HG02610 (cell line): ENCODE measurements at regions not wholly inside any gene's neighbourhood (a gene's known extent, or its start where the extent isn't known, plus 50 kb on each side); places are given as distances from the start of the nearest gene placed in this dataset.

Source experiments
- ATAC-seq: cut with Tn5 transposase; IDR thresholded peaks from one replicate; pipeline ENCODE4 v1.9.1; 2021; ENCODE audit warnings: mild to moderate bottlenecking, moderate library complexity; ENCODE audit not compliant: unreplicated experiment

GRCh38 chr15:95295896-95296625 lies 1034.4 kb upstream of the NR2F2 start:
- no peak for ATAC-seq

DNA sequence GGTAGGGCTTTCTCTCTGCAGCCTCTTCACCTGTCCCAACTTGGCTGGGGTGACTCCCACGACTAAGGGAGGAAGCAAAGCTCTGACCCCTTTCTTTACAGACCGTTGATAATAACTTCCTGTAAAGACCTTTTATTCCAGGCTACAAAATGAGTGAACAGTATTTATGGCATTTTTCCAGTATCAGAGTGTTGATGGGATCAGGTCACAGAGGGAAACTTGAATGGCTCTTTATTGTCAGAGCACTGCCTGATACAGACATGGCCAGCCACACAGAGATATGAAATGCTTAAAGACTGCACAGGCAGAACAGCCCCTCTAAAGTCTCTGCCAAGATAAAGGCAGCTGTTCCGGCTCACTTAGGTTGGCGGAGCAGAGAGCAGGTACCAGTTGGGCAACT lies 1033.9 kb upstream of the NR2F2 start:
- no peak for ATAC-seq

DNA sequence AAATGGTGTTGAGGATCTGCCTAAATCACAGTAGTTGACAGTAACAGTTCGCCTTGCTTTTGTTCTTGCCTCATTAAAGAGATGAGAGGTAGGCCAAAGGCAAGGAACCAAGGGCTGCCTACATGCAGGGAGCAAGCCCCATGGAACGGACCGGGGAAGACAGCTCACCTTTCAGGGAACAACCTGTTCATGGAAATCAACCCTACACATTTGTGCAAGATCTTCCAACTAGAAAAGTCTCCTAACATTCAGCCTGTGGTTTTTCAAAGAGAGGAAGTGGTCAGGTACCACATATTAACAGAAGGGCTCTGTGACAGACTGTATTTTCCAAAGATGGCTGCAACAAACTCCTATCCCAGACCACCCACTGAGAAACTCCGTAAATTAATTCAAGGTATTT lies 1031.8 kb upstream of the NR2F2 start:
- ATAC-seq, result no peak

GRCh38 chr15:95300958-95301357 lies 1029.5 kb upstream of the NR2F2 start:
- no peak for ATAC-seq

DNA sequence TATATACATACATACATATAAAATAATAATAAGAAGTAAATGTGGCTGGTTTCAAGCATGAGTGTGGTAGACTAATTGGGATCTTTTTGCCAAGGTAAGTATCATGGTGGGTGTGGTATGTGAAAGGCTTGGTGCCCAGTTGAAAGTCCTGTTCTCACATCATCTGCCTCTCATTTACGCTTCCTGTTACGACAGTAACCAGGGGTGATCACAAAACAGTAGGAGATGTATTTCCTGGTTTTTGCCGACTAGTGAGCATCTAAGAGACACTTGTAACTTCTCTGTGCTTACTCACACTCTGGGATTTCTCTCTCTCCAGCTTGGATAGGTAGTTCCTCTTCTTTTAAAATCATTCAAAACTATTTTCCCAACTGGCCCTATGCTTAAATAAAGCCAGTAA lies 1028.3 kb upstream of the NR2F2 start:
- no peak for ATAC-seq

DNA sequence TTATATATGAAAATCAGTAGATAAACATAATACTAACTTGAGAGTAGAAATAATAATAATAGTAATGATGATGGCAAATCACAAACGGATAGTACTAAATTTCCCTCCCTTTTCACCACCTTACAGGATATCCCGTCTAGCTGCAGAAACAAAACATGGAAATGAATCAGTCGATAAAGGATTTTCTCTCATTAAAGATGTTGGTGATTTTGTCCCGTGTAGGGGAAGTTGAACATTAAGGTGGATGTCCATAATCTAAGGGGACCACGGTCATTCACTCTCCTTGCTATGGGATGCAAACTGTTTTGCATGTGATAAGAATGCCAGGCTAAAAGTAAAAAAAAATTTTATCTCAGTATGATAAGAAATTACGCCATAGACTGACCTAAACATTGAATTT lies 1027.7 kb upstream of the NR2F2 start:
- ATAC-seq, result no peak

DNA sequence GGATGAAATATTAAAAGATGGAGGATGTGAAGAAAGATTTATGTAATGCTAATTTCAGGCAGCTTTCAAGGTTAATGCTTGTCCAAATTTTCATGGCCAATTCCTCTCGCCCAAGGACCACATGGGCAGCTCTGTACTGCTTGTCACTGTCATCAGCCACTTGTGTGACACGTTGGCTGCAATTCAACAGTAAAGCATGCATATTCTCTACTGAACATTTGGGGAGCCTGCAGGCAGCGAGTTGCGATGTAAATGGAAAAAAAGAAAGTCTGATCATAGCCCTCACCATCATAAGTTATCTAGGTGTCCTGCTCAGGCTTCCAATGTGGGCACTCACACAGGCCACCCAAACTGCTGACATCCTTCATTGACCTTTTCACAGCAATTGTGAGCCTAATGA lies 1026.8 kb upstream of the NR2F2 start:
- ATAC-seq, result no peak

GRCh38 chr15:95304151-95304946 lies 1026.2 kb upstream of the NR2F2 start:
- no peak for ATAC-seq

GRCh38 chr15:95304947-95305400 lies 1025.5 kb upstream of the NR2F2 start:
- ATAC-seq, result no peak

- no peak for ATAC-seq
These were observed 1023.4 kb upstream of the NR2F2 start for GRCh38 chr15:95307115-95307514.

GRCh38 chr15:95319242-95319641 lies 1011.3 kb upstream of the NR2F2 start:
- ATAC-seq, result no peak

DNA sequence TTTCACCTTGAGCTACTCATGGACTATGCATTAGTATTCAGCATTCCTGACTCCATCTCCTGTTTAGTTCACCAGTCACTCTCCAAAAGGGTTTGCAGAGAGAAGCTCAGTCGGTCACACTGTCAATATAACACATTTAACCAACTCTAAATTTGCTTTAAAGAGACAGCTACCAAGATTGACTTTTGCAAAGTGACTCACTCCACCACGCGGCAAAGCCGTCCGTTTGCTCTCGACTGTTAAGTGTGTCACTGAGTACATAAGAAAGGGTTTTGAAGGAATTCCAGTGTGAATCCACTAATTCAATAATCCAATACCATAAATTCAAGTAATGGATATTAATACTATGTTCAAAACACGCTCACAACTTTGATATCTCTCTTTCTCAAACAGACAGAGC lies 1006.7 kb upstream of the NR2F2 start:
- no peak for ATAC-seq

DNA sequence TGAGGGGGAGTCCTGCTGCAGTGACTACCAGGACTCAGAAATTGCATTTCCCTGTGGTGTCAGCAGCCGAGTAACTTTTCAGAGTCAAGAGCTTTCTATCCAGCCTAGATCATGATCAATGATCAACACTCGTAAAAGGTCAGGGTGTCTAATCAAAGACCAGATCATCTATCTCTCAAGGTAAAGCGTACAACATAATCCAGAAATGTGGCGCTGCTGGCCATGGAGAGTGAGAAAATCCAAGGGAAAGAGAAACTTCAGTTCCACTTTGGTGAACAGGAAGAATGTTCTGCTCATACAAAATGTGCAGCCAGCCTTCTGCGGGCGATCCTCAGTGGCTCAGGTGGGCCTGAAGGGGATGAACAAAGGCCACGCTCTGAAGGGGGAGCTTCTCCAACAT lies 1005.8 kb upstream of the NR2F2 start:
- ATAC-seq, result no peak

GRCh38 chr15:95325763-95326404 lies 1004.6 kb upstream of the NR2F2 start:
- ATAC-seq, result no peak

- ATAC-seq, result no peak
These were observed 1003.9 kb upstream of the NR2F2 start for GRCh38 chr15:95326431-95327182.

DNA sequence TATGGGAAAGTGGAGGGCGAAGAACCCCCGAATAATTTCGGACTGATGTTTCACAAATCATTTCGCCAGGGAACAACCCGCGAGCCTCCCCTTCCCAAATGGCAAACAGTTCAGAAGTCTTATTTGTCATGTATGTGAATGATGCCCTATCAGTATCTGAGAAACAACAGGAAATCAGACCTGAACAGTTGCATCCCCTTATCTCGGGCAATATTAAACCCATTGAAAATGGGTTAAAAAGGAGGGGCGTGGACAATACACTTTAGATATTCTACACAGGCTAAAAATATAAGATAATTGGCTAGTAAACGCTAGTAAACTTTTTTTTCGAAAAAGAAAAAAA lies 1003.3 kb upstream of the NR2F2 start:
- no peak for ATAC-seq

DNA sequence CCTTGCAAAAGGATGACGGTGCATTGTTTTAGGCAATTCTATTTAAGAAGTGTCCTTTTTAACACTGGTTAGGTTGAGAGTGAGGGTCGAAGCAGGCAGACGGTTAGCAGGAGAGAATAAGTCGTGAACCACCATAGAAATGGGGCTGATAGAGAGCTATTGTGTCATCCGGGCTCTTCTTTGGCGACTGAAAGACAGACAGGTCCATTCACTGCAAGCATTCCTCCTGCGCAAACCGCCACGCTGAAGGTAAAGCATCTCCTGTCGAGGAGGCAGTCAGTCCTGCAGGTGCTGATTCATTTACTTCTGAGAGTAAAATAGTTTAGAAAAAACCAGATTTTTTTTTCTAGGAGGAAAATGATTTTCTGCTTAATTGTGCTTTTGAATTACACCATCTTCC lies 1002.8 kb upstream of the NR2F2 start:
- ATAC-seq, result no peak

DNA sequence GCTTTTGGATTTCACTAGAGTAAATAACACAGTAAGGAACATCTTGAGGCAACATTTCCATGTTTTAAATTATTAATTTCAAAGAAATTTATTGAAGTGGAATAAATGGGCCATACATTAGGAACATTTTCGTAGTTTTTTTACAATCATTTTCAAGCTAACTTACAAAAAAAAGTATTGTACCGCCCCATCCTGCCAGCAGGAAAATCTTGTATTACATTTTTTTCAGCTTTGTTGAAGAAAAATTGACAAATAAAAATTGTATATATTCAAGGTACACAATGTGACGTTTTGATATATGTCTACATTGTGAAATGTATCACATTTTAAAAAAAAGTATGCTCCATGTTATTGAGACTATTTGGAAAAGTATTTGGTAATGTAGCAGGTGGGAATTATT lies 1001.9 kb upstream of the NR2F2 start:
- no peak for ATAC-seq

GRCh38 chr15:95329362-95329761 lies 1001.1 kb upstream of the NR2F2 start:
- no peak for ATAC-seq

GRCh38 chr15:95341686-95342085 lies 988.8 kb upstream of the NR2F2 start:
- no peak for ATAC-seq

DNA sequence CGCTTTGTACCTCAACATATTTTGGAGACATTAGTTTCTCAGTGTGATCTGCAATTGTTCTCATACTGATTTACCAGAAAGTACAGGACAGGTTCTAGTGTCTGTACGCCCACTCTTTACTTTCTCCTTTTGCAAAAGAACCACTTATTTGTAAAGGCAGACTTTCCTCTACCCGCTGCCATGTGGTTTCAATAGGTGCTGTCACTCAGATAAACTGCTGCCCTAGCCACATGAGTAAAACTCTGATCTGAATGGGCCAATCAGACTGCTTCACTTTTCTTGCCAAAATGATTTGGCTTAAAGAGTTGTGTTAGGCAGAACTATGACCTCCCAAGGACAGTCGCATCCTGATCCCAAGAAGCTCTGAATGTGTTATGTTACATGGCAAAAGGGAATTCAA lies 984.6 kb upstream of the NR2F2 start:
- ATAC-seq, result no peak
